Progenitor cell of endocrine pancreas (in vitro differentiated cells): ENCODE measurements at regions not wholly inside any gene's neighbourhood (a gene's known extent, or its start where the extent isn't known, plus 50 kb on each side); places are given as distances from the start of the nearest gene placed in this dataset.
"Not testable (repeated sequence)": the region's sequence is repeated elsewhere in the genome, so short reads cannot be mapped to it uniquely, and the experiment has no call there.

Source experiments
- DNase-seq: peaks from one replicate; pipeline ENCODE4 v3.0.0; 2021; ENCODE audit warnings: low spot score; ENCODE audit not compliant: unreplicated experiment
- H3K27ac Mint-ChIP-seq: 2 replicates; pipeline ENCODE4 v1.8.0; 2021; ENCODE audit warnings: mild to moderate bottlenecking, moderate library complexity, mixed read lengths
- H3K27me3 Mint-ChIP-seq: 2 replicates; pipeline ENCODE4 v1.8.0; 2021; ENCODE audit warnings: mixed read lengths
- H3K36me3 Mint-ChIP-seq: 2 replicates; pipeline ENCODE4 v1.8.0; 2022; ENCODE audit warnings: mixed read lengths; ENCODE audit not compliant: insufficient read depth
- H3K4me1 Mint-ChIP-seq: 2 replicates; pipeline ENCODE4 v1.8.0; 2021; ENCODE audit warnings: low read depth, mixed read lengths
- H3K4me3 Mint-ChIP-seq: 2 replicates; pipeline ENCODE4 v1.8.0; 2021; ENCODE audit warnings: low read depth, mild to moderate bottlenecking, moderate library complexity, mixed read lengths
- H3K9me3 Mint-ChIP-seq: 2 replicates; pipeline ENCODE4 v1.8.0; 2021; ENCODE audit warnings: low read depth, mixed read lengths
- CTCF ChIP-seq: fragments of 200-600 bp; sonication (generic); IDR thresholded peaks from one replicate; pipeline ENCODE4 v1.5.0; 2021; ENCODE audit warnings: antibody characterized with exemption, mild to moderate bottlenecking; ENCODE audit not compliant: unreplicated experiment

DNA sequence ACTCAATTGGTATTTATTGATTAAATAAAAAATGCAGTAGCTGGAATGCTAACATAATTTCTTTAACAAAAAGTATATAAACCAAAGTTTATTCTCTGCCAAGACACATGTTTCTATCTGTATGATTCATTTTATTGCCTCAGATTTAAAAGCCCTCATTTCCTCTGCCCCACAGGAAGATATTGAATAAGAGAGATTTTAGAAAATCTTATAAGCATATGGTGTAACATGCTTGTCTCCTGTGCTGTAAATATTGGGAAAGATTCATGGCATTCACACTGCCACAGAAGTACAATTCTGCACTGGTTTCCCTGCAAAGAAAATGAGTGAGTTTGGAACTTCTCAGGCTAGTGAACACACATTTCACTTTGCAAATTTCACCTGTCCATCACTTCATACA, 134.9 kb upstream of the FBXL7 start:
- H3K36me3 Mint-ChIP-seq: no peaks in the 10 kb centered on the region
- no peak overlapping the region for H3K27ac Mint-ChIP-seq
- H3K27me3 Mint-ChIP-seq: no peaks in the 10 kb centered on the region
- no peaks in the 10 kb centered on the region for H3K4me1 Mint-ChIP-seq
- H3K4me3 Mint-ChIP-seq: no peak overlapping the region
- DNase-seq: no peak
- no peak for TF ChIP-seq CTCF
- H3K9me3 Mint-ChIP-seq: peaks cover 3% of the 10 kb centered on the region

DNA sequence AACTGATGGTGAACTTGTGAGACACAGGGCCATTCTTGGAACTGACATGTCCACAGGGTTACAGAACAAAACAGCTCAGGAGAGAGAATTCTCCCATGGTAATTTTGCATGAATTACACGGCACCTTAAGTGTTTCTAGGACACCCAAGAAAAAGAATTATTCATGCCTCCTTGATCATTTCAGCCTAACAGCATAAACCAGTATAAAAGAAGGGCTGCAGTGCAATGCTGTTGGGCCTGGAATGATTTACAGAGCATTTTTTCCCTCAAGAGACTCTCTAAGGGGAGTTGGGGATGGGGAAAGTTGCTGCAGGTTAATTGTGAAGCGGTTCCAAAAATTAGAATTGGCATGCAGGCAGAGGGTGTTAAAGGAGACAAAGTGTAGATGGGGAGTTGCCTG, 136.4 kb upstream of the FBXL7 start:
- Mint-ChIP-seq H3K27me3 (no peaks in the 10 kb centered on the region), H3K27ac (no peak overlapping the region), H3K4me3 (no peak overlapping the region), H3K4me1 (no peaks in the 10 kb centered on the region), H3K36me3 (no peaks in the 10 kb centered on the region), H3K9me3 (peaks cover 7% of the 10 kb centered on the region)
- no peak for DNase-seq
- TF ChIP-seq CTCF: no peak

GRCh38 chr5:15357092-15357453, 142.9 kb upstream of the FBXL7 start:
- H3K9me3 Mint-ChIP-seq, H3K27me3 Mint-ChIP-seq, H3K36me3 Mint-ChIP-seq, H3K27ac Mint-ChIP-seq, DNase-seq, H3K4me3 Mint-ChIP-seq, H3K4me1 Mint-ChIP-seq: not testable (repeated sequence)

GRCh38 chr5:15356308-15357091, 143.5 kb upstream of the FBXL7 start:
- DNase-seq: not testable (repeated sequence)

GRCh38 chr5:15354021-15354420, 146.0 kb upstream of the FBXL7 start:
- no peak overlapping the region for H3K4me3 Mint-ChIP-seq
- H3K27me3 Mint-ChIP-seq: no peaks in the 10 kb centered on the region
- TF ChIP-seq CTCF: no peak
- H3K9me3 Mint-ChIP-seq: peaks cover 3% of the 10 kb centered on the region
- H3K27ac Mint-ChIP-seq: no peak overlapping the region
- DNase-seq: no peak
- no peaks in the 10 kb centered on the region for H3K36me3 Mint-ChIP-seq
- H3K4me1 Mint-ChIP-seq: no peaks in the 10 kb centered on the region

More at GRCh38 chr5:15356308-15357091, 143.5 kb upstream of the FBXL7 start:
- H3K9me3 Mint-ChIP-seq, H3K4me3 Mint-ChIP-seq, H3K27ac Mint-ChIP-seq, H3K4me1 Mint-ChIP-seq, H3K27me3 Mint-ChIP-seq, H3K36me3 Mint-ChIP-seq: not testable (repeated sequence)

- H3K9me3 Mint-ChIP-seq: no peaks in the 10 kb centered on the region
- no peak for TF ChIP-seq CTCF
- no peaks in the 10 kb centered on the region for H3K27me3 Mint-ChIP-seq
- no peak overlapping the region for H3K27ac Mint-ChIP-seq
- no peaks in the 10 kb centered on the region for H3K36me3 Mint-ChIP-seq
- no peak overlapping the region for H3K4me3 Mint-ChIP-seq
- DNase-seq: no peak
- no peaks in the 10 kb centered on the region for H3K4me1 Mint-ChIP-seq
Observed at GRCh38 chr5:15353086-15353645, 146.8 kb upstream of the FBXL7 start.
